SK-N-SH (cell line): ENCODE measurements at regions not wholly inside any gene's neighbourhood (a gene's known extent, or its start where the extent isn't known, plus 50 kb on each side); places are given as distances from the start of the nearest gene placed in this dataset.

Experiments used
- FOXM1 ChIP-seq: IDR thresholded peaks from 2 replicates; pipeline ENCODE4 v1.4.0; 2012; ENCODE audit warnings: low read depth, mild to moderate bottlenecking
- TAF1 ChIP-seq: IDR thresholded peaks from 2 replicates; pipeline ENCODE4 v1.6.1; 2012; ENCODE audit warnings: low read depth, mild to moderate bottlenecking, low read length, moderate library complexity, borderline replicate concordance
- TF ChIP-seq, protein P1 (sequence below): fragments of 200-600 bp; sonication (generic); IDR thresholded peaks from 2 replicates; pipeline ENCODE4 v1.6.1; 2017; ENCODE audit warnings: antibody characterized with exemption, mild to moderate bottlenecking, moderate library complexity

DNA sequence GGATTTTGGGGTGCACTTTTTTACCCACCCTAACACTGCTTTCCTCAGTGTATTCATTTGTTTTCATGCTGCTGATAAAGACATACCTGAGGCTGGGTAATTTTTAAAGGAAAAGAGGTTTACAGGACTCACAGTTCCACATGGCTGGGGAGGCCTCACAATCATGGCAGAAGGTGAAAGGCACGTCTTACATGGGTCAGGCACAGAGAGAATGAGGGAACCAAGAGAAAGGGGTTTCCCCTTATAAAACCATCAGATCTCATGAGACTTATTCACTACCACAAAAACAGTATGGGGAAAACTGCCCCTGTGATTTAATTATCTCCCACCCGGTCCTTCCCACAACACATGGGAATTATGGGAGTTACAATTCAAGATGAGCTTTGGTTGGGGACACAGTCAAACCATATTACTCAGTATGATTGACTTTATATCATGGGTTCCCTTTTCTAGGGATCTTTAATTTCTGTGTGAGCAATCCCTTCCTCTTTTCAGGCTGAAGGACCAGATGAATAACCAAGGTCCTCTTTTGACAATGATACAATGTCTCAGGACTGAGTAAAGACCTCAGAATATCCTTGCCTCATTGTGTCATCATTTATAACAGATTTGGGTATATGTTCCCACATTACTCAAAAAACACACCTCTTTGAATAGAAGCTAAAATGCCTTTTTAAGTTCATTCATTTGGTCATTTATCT lies 100.1 kb upstream of the TRIB2 start:
- TF ChIP-seq TAF1 (no peak), FOXM1 (no peak)
- TF ChIP-seq, protein P1, sequence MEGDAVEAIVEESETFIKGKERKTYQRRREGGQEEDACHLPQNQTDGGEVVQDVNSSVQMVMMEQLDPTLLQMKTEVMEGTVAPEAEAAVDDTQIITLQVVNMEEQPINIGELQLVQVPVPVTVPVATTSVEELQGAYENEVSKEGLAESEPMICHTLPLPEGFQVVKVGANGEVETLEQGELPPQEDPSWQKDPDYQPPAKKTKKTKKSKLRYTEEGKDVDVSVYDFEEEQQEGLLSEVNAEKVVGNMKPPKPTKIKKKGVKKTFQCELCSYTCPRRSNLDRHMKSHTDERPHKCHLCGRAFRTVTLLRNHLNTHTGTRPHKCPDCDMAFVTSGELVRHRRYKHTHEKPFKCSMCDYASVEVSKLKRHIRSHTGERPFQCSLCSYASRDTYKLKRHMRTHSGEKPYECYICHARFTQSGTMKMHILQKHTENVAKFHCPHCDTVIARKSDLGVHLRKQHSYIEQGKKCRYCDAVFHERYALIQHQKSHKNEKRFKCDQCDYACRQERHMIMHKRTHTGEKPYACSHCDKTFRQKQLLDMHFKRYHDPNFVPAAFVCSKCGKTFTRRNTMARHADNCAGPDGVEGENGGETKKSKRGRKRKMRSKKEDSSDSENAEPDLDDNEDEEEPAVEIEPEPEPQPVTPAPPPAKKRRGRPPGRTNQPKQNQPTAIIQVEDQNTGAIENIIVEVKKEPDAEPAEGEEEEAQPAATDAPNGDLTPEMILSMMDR, result no peak
